Transverse colon (tissue), 4 donors: ENCODE measurements at regions not wholly inside any gene's neighbourhood (a gene's known extent, or its start where the extent isn't known, plus 50 kb on each side); places are given as distances from the start of the nearest gene placed in this dataset.
A peak's percentile ranks its signal among the peaks of the same experiment; 100 is the strongest.
"Not testable (repeated sequence)": the region's sequence is repeated elsewhere in the genome, so short reads cannot be mapped to it uniquely, and the experiment has no call there.

Experiments used
- DNase-seq: peaks from one replicate; pipeline ENCODE4 v3.0.0-alpha.2; 2019
- H3K27ac ChIP-seq, 4 donors: fragments of 200-600 bp; sonication (generic); 2 replicates each; pipeline ENCODE4 v1.5.1; 2016 to 2018; ENCODE audit warnings: inconsistent platforms in 4 of 4
- H3K27me3 ChIP-seq: fragments of 200-600 bp; sonication (generic); 2 replicates; pipeline ENCODE4 v1.5.1; 2017; ENCODE audit warnings: inconsistent platforms
- H3K36me3 ChIP-seq, 4 donors: fragments of 200-600 bp; sonication (generic); 2 replicates each; pipeline ENCODE4 v1.5.1; 2017 to 2019; ENCODE audit warnings: inconsistent platforms in 4 of 4
- H3K4me1 ChIP-seq, 4 donors: fragments of 200-600 bp; sonication (generic); 2 replicates each; pipeline ENCODE4 v1.5.1; 2017 to 2020; ENCODE audit warnings: inconsistent platforms in 4 of 4
- H3K4me3 ChIP-seq, 4 donors: fragments of 200-600 bp; sonication (generic); 1 replicate in 1 of 4; 2 replicates in 3 of 4; pipeline versions ENCODE4 v1.5.1 to v1.6.1; 2017 to 2019; ENCODE audit warnings: inconsistent platforms in 4 of 4
- H3K9me3 ChIP-seq, 2 donors: fragments of 200-600 bp; sonication (generic); 2 replicates each; pipeline ENCODE4 v1.5.1; 2017 to 2019; ENCODE audit warnings: inconsistent platforms in 2 of 2
- CTCF ChIP-seq, 5 experiments: fragments of 200-600 bp in 3 of 5; fragments of 450-650 bp in 2 of 5; sonication (generic) in 3 of 5; IDR thresholded peaks; 1 replicate in 2 of 5; 2 replicates in 3 of 5; pipeline ENCODE4 v1.5.1; 2016 to 2017; ENCODE audit warnings: antibody characterized with exemption in 5 of 5, inconsistent platforms in 3 of 5, mild to moderate bottlenecking in 2 of 5, moderate library complexity in 1 of 5
- EP300 ChIP-seq: sonication (generic); formaldehyde crosslinking; IDR thresholded peaks from one replicate; pipeline ENCODE4 v1.6.1; 2017; ENCODE audit warnings: antibody characterized with exemption, low read depth
- POLR2A ChIP-seq: fragments of 450-650 bp; IDR thresholded peaks from one replicate; pipeline ENCODE4 v1.6.1; 2016; ENCODE audit warnings: antibody characterized with exemption, mild to moderate bottlenecking, moderate library complexity
- POLR2AphosphoS5 ChIP-seq, 3 donors: sonication (generic); formaldehyde crosslinking; IDR thresholded peaks; one replicate each; pipeline ENCODE4 v1.6.1; 2016; ENCODE audit warnings: antibody characterized with exemption in 3 of 3
- whole genome bisulfite sequencing, 2 donors: methylation state at CpG; one replicate each; pipeline ENCODE4 v1.1.5; 2018; ENCODE audit warnings: low coverage in 1 of 2; 5-methylcytosine and 5-hydroxymethylcytosine counted together
- in situ Hi-C, 4 donors: fragments of 200-750 bp; cut with MboI; loops; one replicate each; pipeline versions ENCODE4 v1.15.0 to v1.15.1; 2017; ENCODE audit warnings: low sequenced_read_pairs in 3 of 4, low pct_ligation_motif_present in 1 of 4, low pct_unique_long_range_greater_than_20kb in 1 of 4
- intact Hi-C: fragments of 100-400 bp; cut with DNase I; formaldehyde crosslinking; loops from one replicate; pipeline ENCODE4 v1.15.1; 2023; ENCODE audit warnings: low total_unique reads

- Histone ChIP-seq H3K36me3 (no peaks in the 10 kb centered on the region), H3K27me3 (peaks cover 44% of the 10 kb centered on the region), H3K4me3 (peak overlapping the region in 2 of 4 donors; percentile 8 to 23), H3K27ac (peak overlapping the region; percentile 52 to 83 (median 64)), H3K4me1 (peaks cover 0 to 7% (median 0%) of the 10 kb centered on the region in 4 donors), H3K9me3 (no peaks in the 10 kb centered on the region)
- in situ Hi-C loops (no loop called here), intact Hi-C loops (no loop called here)
- TF ChIP-seq POLR2AphosphoS5 (IDR thresholded peaks at IDR 0.05): no peak
- TF ChIP-seq EP300: no peak
- no peak for TF ChIP-seq CTCF (IDR thresholded peaks at IDR 0.05)
- no peak for TF ChIP-seq POLR2A
- 5 to 19% methylated on average over 14 to 33 of the region's 34 CpGs for WGBS, 2 donors
- DNase-seq: no peak
Observed at GRCh38 chr5:123285122-123286023, 137.8 kb downstream of the CEP120 start.

- in situ Hi-C loops: no loop called here
- no peak for DNase-seq
- H3K27me3 ChIP-seq: peaks cover 44% of the 10 kb centered on the region
- H3K4me1 ChIP-seq: peaks cover 0 to 7% (median 0%) of the 10 kb centered on the region in 4 donors
- no peaks in the 10 kb centered on the region for H3K36me3 ChIP-seq
- no peak overlapping the region for H3K4me3 ChIP-seq
- 26 to 36% methylated on average over 1 of the region's 1 CpG for whole genome bisulfite sequencing, 2 donors
- TF ChIP-seq CTCF (IDR thresholded peaks at IDR 0.05) (no peak), POLR2AphosphoS5 (IDR thresholded peaks at IDR 0.05) (no peak), EP300 (no peak), POLR2A (no peak)
- H3K27ac ChIP-seq: peak overlapping the region in 1 of 4 donors; percentile 36
- intact Hi-C loops: no loop called here
- no peaks in the 10 kb centered on the region for H3K9me3 ChIP-seq
Observed at GRCh38 chr5:123283499-123283898, 139.7 kb downstream of the CEP120 start.

- Histone ChIP-seq H3K36me3 (no peaks in the 10 kb centered on the region), H3K9me3 (no peaks in the 10 kb centered on the region), H3K27me3 (peaks cover 44% of the 10 kb centered on the region), H3K27ac (no peak overlapping the region), H3K4me1 (peaks cover 0 to 7% (median 0%) of the 10 kb centered on the region in 4 donors), H3K4me3 (no peak overlapping the region)
- intact Hi-C loops: no loop called here
- in situ Hi-C loops: no loop called here
- DNase-seq: no peak
- WGBS, 2 donors: 51 to 55% methylated on average over 7 of the region's 7 CpGs
- no peak for TF ChIP-seq CTCF (IDR thresholded peaks at IDR 0.05)
- TF ChIP-seq EP300: no peak
- no peak for TF ChIP-seq POLR2A
- TF ChIP-seq POLR2AphosphoS5 (IDR thresholded peaks at IDR 0.05): no peak
Observed at GRCh38 chr5:123283031-123283430, 140.2 kb downstream of the CEP120 start.

GRCh38 chr5:123282444-123282843, 140.8 kb downstream of the CEP120 start:
- WGBS, 2 donors: 91 to 100% methylated on average over 4 of the region's 4 CpGs
- no peak overlapping the region for H3K4me3 ChIP-seq
- DNase-seq: no peak
- in situ Hi-C loops: no loop called here
- peaks cover 42% of the 10 kb centered on the region for H3K27me3 ChIP-seq
- no peak overlapping the region for H3K27ac ChIP-seq
- H3K36me3 ChIP-seq: no peaks in the 10 kb centered on the region
- intact Hi-C loops: no loop called here
- TF ChIP-seq EP300 (no peak), POLR2A (no peak), POLR2AphosphoS5 (IDR thresholded peaks at IDR 0.05) (no peak), CTCF (IDR thresholded peaks at IDR 0.05) (no peak)
- H3K9me3 ChIP-seq: no peaks in the 10 kb centered on the region
- H3K4me1 ChIP-seq: peaks cover 0 to 7% (median 0%) of the 10 kb centered on the region in 4 donors

GRCh38 chr5:123280854-123281253, 142.3 kb downstream of the CEP120 start:
- intact Hi-C loops, DNase-seq, H3K4me3 ChIP-seq, in situ Hi-C loops, H3K4me1 ChIP-seq, H3K27ac ChIP-seq, H3K36me3 ChIP-seq, H3K9me3 ChIP-seq: not testable (repeated sequence)
- H3K27me3 ChIP-seq: peaks cover 26% of the 10 kb centered on the region
- 87 to 91% methylated on average over 1 to 2 of the region's 2 CpGs for WGBS, 2 donors
